Mesothelial cell of epicardium (in vitro differentiated cells): ENCODE measurements at regions not wholly inside any gene's neighbourhood (a gene's known extent, or its start where the extent isn't known, plus 50 kb on each side); places are given as distances from the start of the nearest gene placed in this dataset.
"Not testable (repeated sequence)": the region's sequence is repeated elsewhere in the genome, so short reads cannot be mapped to it uniquely, and the experiment has no call there.

Experiments
- DNase-seq, 2 experiments: peaks; one replicate each; pipeline ENCODE4 v3.0.0; 2021; ENCODE audit warnings: low spot score in 2 of 2; ENCODE audit not compliant: unreplicated experiment in 2 of 2
- H3K27ac Mint-ChIP-seq: 2 replicates; pipeline ENCODE4 v1.8.0; 2021; ENCODE audit warnings: mixed read lengths
- H3K27me3 Mint-ChIP-seq: 2 replicates; pipeline ENCODE4 v1.8.0; 2021; ENCODE audit warnings: low read depth, mixed read lengths
- H3K36me3 Mint-ChIP-seq: 2 replicates; pipeline ENCODE4 v1.8.0; 2021; ENCODE audit warnings: mixed read lengths
- H3K4me1 Mint-ChIP-seq: 2 replicates; pipeline ENCODE4 v1.8.0; 2021; ENCODE audit warnings: mixed read lengths
- H3K4me3 Mint-ChIP-seq: 2 replicates; pipeline ENCODE4 v1.8.0; 2021; ENCODE audit warnings: mild to moderate bottlenecking, moderate library complexity, mixed read lengths
- H3K9me3 Mint-ChIP-seq: 2 replicates; pipeline ENCODE4 v1.8.0; 2021; ENCODE audit warnings: mixed read lengths
- TF ChIP-seq, protein P1 (sequence below): fragments of 200-600 bp; sonication (generic); IDR thresholded peaks from one replicate; pipeline ENCODE4 v1.5.0; 2021; ENCODE audit warnings: antibody characterized with exemption; ENCODE audit not compliant: unreplicated experiment

DNA sequence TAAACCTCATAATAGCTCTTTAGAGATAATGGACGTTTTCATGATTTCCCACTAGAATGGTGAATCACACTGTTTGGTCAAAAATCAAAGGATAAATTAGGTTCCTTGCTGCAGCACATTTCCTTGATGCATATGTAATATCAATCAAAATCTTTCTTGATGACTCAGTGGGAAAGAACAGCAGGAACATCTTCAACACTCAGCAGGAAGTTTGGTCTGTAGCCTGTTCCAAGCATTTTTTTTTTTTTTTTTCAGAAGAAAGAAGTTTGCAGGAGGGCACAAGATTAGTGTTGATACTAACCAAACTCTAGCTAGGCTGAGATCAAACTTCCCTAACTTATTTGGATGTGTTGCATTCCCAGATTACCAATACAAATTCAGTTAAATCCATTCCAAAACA, 1529.8 kb downstream of the FAM181B start:
- Mint-ChIP-seq H3K27me3 (no peaks in the 10 kb centered on the region), H3K4me1 (no peaks in the 10 kb centered on the region), H3K36me3 (peaks cover 13% of the 10 kb centered on the region), H3K9me3 (peaks cover 29% of the 10 kb centered on the region), H3K27ac (no peak overlapping the region), H3K4me3 (no peak overlapping the region)
- TF ChIP-seq, protein P1, sequence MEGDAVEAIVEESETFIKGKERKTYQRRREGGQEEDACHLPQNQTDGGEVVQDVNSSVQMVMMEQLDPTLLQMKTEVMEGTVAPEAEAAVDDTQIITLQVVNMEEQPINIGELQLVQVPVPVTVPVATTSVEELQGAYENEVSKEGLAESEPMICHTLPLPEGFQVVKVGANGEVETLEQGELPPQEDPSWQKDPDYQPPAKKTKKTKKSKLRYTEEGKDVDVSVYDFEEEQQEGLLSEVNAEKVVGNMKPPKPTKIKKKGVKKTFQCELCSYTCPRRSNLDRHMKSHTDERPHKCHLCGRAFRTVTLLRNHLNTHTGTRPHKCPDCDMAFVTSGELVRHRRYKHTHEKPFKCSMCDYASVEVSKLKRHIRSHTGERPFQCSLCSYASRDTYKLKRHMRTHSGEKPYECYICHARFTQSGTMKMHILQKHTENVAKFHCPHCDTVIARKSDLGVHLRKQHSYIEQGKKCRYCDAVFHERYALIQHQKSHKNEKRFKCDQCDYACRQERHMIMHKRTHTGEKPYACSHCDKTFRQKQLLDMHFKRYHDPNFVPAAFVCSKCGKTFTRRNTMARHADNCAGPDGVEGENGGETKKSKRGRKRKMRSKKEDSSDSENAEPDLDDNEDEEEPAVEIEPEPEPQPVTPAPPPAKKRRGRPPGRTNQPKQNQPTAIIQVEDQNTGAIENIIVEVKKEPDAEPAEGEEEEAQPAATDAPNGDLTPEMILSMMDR, result no peak
- no peak for DNase-seq

DNA sequence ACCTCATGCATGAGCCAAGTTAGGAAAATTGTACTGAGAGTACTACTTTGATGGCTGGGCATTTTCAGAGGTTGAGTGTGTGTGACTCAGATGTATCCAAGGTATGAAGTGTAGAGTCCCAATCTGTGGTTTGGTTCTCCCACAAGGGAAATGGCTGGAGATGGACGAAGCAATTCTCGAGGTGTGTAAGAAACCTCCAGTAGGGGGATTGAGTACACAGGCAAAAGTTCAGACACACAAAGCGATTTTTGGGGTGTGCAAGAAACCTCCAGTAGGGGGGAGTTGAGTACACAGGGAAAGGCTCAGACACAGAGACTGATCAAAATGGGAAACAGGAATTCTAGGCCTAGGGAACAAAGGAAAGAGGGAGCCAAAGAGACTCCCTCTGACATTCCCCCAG, 1536.3 kb downstream of the FAM181B start:
- Mint-ChIP-seq H3K36me3 (peaks cover 34% of the 10 kb centered on the region), H3K4me3 (no peak overlapping the region), H3K27ac (no peak overlapping the region), H3K27me3 (no peaks in the 10 kb centered on the region), H3K9me3 (peaks cover 65% of the 10 kb centered on the region), H3K4me1 (peaks cover 17% of the 10 kb centered on the region)
- TF ChIP-seq, protein P1, result no peak
- DNase-seq, result no peak

DNA sequence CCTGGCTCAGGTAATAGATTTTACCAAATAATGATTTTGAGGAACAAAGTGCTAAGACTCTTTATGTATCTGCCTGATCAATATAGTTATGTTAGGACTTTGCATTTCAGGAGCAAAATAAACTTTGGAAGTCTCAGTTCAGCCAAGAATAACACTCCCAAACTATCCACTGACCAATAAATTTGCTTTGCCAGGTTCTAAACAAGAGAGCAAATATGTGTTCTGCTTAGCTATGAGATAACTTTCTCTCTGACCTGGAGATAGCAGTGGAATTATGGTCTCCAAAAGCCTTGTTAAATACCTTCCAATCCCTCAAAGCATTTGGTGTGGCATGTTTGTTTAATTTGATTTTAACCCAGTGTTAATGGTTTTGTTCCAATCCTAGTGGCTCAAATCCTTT, 1541.1 kb downstream of the FAM181B start:
- Mint-ChIP-seq H3K27me3 (no peaks in the 10 kb centered on the region), H3K27ac (peak overlapping the region; percentile 73), H3K4me1 (peaks cover 34% of the 10 kb centered on the region), H3K4me3 (no peak overlapping the region), H3K9me3 (peaks cover 37% of the 10 kb centered on the region), H3K36me3 (peaks cover 16% of the 10 kb centered on the region)
- TF ChIP-seq, protein P1, result no peak
- DNase-seq, result no peak

DNA sequence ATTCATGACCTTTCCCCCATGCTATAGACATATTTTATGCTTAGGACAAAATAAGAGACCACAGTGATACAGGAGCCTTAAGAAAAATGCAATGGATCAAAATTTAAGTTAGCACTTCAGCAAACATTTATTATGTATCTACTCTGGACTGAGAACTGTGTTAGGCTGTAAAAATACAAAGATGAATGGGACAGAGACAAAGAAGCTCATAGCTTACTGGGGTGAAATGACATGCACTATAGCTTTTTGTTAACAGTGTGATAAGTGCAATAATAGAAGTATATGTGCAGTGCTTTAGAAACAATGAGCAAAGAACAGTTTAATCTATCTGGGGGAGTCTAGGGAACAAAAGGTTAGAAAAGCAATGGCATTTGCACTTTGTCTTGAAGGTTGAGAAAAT, 1543.1 kb downstream of the FAM181B start:
- peaks cover 34% of the 10 kb centered on the region for H3K4me1 Mint-ChIP-seq
- H3K9me3 Mint-ChIP-seq, result peaks cover 33% of the 10 kb centered on the region
- TF ChIP-seq, protein P1, result no peak
- DNase-seq, result no peak
- no peaks in the 10 kb centered on the region for H3K27me3 Mint-ChIP-seq
- H3K4me3 Mint-ChIP-seq, result no peak overlapping the region
- H3K27ac Mint-ChIP-seq, result no peak overlapping the region
- H3K36me3 Mint-ChIP-seq, result peaks cover 7% of the 10 kb centered on the region

DNA sequence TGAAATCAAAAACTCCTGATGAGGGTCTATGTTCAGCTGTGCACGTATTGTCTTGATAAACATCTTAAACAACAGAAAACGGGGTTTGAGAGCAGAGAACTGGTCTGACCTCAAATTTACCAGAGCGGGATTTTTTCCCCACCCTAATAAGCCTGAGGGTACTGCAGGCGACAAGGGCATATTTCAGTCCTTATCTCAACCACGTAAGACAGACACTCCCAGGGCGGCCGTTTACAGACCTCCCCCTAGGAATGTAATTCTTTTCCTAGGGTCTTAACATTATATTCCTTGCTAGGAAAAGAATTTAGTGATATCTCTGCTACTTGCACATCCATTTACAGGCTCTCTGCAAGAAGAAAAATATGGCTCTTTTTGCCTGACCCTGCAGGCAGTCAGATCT, 1546.6 kb downstream of the FAM181B start:
- H3K4me3 Mint-ChIP-seq, DNase-seq, H3K27me3 Mint-ChIP-seq, H3K36me3 Mint-ChIP-seq, H3K27ac Mint-ChIP-seq: not testable (repeated sequence)
- H3K9me3 Mint-ChIP-seq, result peaks cover 35% of the 10 kb centered on the region
- H3K4me1 Mint-ChIP-seq, result peaks cover 14% of the 10 kb centered on the region

DNA sequence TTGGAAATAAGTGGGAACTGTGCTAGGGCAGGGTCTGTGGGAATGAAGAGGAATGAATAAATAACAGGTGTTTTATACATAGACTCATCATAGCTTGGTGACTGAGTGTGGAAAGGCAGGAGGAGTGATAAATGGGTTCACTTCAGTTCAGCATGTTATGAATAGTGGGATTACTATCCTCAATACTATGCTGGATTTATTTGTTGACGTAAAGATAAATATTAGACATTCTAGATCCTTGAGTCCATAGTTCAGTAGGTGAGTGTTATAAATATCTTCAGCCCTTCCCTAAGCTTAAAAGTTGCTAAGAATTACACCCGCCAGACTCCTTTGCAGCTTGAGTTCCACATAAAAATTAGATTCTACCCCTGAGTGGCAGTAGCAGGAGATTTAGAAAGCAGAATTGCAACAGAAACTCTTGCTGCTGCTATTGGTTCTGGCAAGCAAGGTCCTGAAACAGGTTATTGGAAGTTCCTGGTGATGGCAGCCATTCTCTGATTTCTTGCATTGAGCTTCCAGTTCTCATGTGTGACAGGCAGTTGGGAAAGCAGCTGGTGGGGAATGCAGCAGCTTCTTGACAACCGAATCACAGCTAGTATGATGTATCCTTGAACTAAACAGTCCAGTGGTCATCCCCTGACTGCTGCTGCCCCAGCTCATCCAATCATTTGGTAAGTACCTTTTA, 1558.9 kb downstream of the FAM181B start:
- Mint-ChIP-seq H3K27me3 (peaks cover 4% of the 10 kb centered on the region), H3K4me3 (no peak overlapping the region), H3K9me3 (peaks cover 20% of the 10 kb centered on the region), H3K36me3 (no peaks in the 10 kb centered on the region), H3K27ac (no peak overlapping the region), H3K4me1 (peaks cover 2% of the 10 kb centered on the region)
- TF ChIP-seq, protein P1, result no peak
- no peak for DNase-seq
